Endodermal cell (in vitro differentiated cells): ENCODE measurements at regions not wholly inside any gene's neighbourhood (a gene's known extent, or its start where the extent isn't known, plus 50 kb on each side); places are given as distances from the start of the nearest gene placed in this dataset.
A peak's percentile ranks its signal among the peaks of the same experiment; 100 is the strongest.

Experiments used
- DNase-seq: peaks from one replicate; pipeline ENCODE4 v3.0.0-alpha.2; 2017
- H3K27ac ChIP-seq: 2 replicates; pipeline ENCODE4 v1.5.1; 2013; ENCODE audit warnings: mild to moderate bottlenecking, low read depth, low read length, moderate library complexity
- H3K27me3 ChIP-seq: 2 replicates; pipeline ENCODE4 v1.6.1; 2013; ENCODE audit warnings: mild to moderate bottlenecking, low read length, moderate library complexity; ENCODE audit not compliant: insufficient read depth, control insufficient read depth, poor library complexity, severe bottlenecking
- H3K36me3 ChIP-seq: 2 replicates; pipeline ENCODE4 v1.7.0; 2013; ENCODE audit warnings: mild to moderate bottlenecking, low read length, moderate library complexity; ENCODE audit not compliant: control insufficient read depth, insufficient read depth
- H3K4me1 ChIP-seq: one replicate; pipeline ENCODE4 v1.7.0; 2013; ENCODE audit warnings: low read length; ENCODE audit not compliant: control insufficient read depth, insufficient read depth
- H3K4me3 ChIP-seq: 2 replicates; pipeline ENCODE4 v1.5.1; 2013; ENCODE audit warnings: mild to moderate bottlenecking, low read length, moderate library complexity
- H3K9ac ChIP-seq: 2 replicates; pipeline ENCODE4 v1.6.1; 2013; ENCODE audit warnings: mild to moderate bottlenecking, low read length, moderate library complexity; ENCODE audit not compliant: poor library complexity, severe bottlenecking; ENCODE audit errors: extremely low read depth
- H3K9me3 ChIP-seq: 2 replicates; pipeline ENCODE4 v1.6.1; 2013; ENCODE audit warnings: mild to moderate bottlenecking, low read length, moderate library complexity; ENCODE audit not compliant: control insufficient read depth
- H3K27ac Mint-ChIP-seq: 2 replicates; pipeline ENCODE4 v1.8.0; 2020; ENCODE audit warnings: mixed read lengths
- H3K27me3 Mint-ChIP-seq: 2 replicates; pipeline ENCODE4 v1.8.0; 2021; ENCODE audit warnings: mild to moderate bottlenecking, mixed read lengths; ENCODE audit not compliant: insufficient read depth
- H3K36me3 Mint-ChIP-seq: 2 replicates; pipeline ENCODE4 v1.8.0; 2020; ENCODE audit warnings: low read depth, mixed read lengths
- H3K4me1 Mint-ChIP-seq: 2 replicates; pipeline ENCODE4 v1.8.0; 2020; ENCODE audit warnings: mixed read lengths
- H3K4me3 Mint-ChIP-seq: 2 replicates; pipeline ENCODE4 v1.8.0; 2020; ENCODE audit warnings: mild to moderate bottlenecking, moderate library complexity, mixed read lengths
- H3K9me3 Mint-ChIP-seq: 2 replicates; pipeline ENCODE4 v1.8.0; 2020; ENCODE audit warnings: mild to moderate bottlenecking, mixed read lengths
- CTCF ChIP-seq: fragments of 200-600 bp; sonication (generic); conservative IDR thresholded peaks from 2 replicates; pipeline ENCODE4 v1.5.0; 2021; ENCODE audit warnings: antibody characterized with exemption, mild to moderate bottlenecking
- WGBS, 2 experiments: methylation state at CpG; one replicate each; pipeline versions ENCODE4 v1.1.5 to v1.1.7; 2013; ENCODE audit warnings: missing lambda C conversion rate in 2 of 2, mixed read lengths in 1 of 2; ENCODE audit not compliant: insufficient coverage in 1 of 2, insufficient read length in 1 of 2; 5-methylcytosine and 5-hydroxymethylcytosine counted together

- Histone ChIP-seq H3K9me3 (peaks cover 18% of the 10 kb centered on the region), H3K4me3 (no peak overlapping the region), H3K36me3 (no peaks in the 10 kb centered on the region), H3K4me1 (peaks cover 7% of the 10 kb centered on the region), H3K27ac (no peak overlapping the region), H3K27me3 (no peaks in the 10 kb centered on the region), H3K9ac (no peak overlapping the region)
- Mint-ChIP-seq H3K9me3 (no peaks in the 10 kb centered on the region), H3K4me1 (peaks cover 13% of the 10 kb centered on the region), H3K36me3 (no peaks in the 10 kb centered on the region), H3K27me3 (no peaks in the 10 kb centered on the region), H3K27ac (no peak overlapping the region), H3K4me3 (no peak overlapping the region)
- DNase-seq: no peak
- TF ChIP-seq CTCF: no peak
- WGBS, 2 experiments: 86 to 93% methylated on average over 2 to 3 of the region's 3 CpGs
These were observed 104.5 kb upstream of the FAM20A start for GRCh38 chr17:68705714-68706076.

DNA sequence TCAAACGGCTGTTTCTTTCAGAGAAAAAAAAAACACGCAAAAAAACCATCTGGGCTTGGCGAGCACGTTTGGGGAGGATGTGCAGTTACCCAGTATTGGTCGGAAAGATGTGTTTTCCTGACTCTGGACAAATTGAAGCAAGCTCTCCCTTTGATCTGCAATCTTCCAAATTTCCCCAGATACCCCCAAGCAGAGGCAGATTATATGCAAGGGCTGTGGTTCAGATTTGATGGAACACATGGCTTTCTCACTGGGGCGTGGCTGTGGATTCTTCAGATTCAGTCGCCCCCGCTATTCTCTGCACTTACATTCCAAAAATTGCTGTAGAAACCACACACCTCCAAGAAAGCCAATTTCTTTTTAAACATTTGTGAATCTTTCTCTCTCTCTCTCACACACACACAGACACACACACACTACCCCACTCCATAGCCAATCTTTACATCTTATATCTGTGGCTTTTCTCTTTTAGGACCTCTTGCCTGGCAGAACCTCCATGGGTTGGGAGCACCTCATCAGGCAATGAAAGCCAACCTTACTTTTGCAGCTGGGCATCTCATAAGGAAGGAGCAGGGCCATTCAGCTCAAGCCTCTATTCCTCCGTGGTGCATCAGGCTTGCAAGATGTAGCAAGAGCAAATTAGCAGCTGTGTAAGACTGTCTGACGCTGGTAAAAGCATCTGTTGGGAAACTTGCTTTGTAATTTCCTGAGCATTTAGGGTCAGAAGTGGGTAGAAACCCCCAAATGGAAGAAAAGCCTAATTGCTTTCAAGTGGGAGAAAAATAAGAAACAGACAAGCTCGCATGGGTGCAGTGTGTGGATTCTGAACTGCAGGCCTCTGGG lies 103.9 kb upstream of the FAM20A start:
- Mint-ChIP-seq H3K4me1 (peaks cover 15% of the 10 kb centered on the region), H3K27ac (no peak overlapping the region), H3K36me3 (no peaks in the 10 kb centered on the region), H3K4me3 (no peak overlapping the region), H3K9me3 (no peaks in the 10 kb centered on the region), H3K27me3 (no peaks in the 10 kb centered on the region)
- no peak overlapping the region for H3K4me3 ChIP-seq
- peaks cover 18% of the 10 kb centered on the region for H3K9me3 ChIP-seq
- 90 to 93% methylated on average over 4 to 11 of the region's 11 CpGs for WGBS, 2 experiments
- no peaks in the 10 kb centered on the region for H3K27me3 ChIP-seq
- no peaks in the 10 kb centered on the region for H3K36me3 ChIP-seq
- no peak for TF ChIP-seq CTCF
- peaks cover 13% of the 10 kb centered on the region for H3K4me1 ChIP-seq
- H3K27ac ChIP-seq: no peak overlapping the region
- DNase-seq: no peak
- H3K9ac ChIP-seq: no peak overlapping the region

DNA sequence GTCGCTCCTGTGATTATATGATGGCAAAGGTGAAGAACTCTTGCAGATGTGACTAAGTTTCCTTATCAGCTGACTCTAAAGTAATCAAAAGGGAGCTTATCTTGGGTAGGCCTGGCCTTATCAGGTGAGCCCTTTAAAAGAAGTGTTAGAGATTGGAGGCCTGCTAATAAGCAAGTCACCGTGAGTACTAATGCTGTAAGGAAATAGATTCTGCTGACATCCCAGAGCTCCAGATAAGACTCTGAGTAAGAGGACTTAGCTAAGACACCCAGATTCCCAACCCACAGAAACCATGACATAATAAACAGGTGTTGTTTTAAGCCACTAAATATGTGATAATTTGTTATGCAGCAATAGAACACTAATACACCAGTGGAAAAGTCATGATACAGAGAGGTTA lies 99.9 kb upstream of the FAM20A start:
- Histone ChIP-seq H3K36me3 (no peaks in the 10 kb centered on the region), H3K4me3 (no peak overlapping the region), H3K27me3 (no peaks in the 10 kb centered on the region), H3K9ac (no peak overlapping the region), H3K27ac (no peak overlapping the region), H3K9me3 (peaks cover 18% of the 10 kb centered on the region), H3K4me1 (peaks cover 13% of the 10 kb centered on the region)
- no peak for TF ChIP-seq CTCF
- DNase-seq: peak; percentile 52
- Mint-ChIP-seq H3K36me3 (no peaks in the 10 kb centered on the region), H3K9me3 (no peaks in the 10 kb centered on the region), H3K4me1 (peaks cover 42% of the 10 kb centered on the region), H3K27ac (peak overlapping the region; percentile 15), H3K4me3 (no peak overlapping the region), H3K27me3 (no peaks in the 10 kb centered on the region)
- WGBS, 2 experiments: 29% methylated on average over 2 of the region's 2 CpGs; no CpG with 5 or more reads in 1 of the 2 experiments
